ENCODE measurements at regions not wholly inside any gene's neighbourhood (a gene's known extent, or its start where the extent isn't known, plus 50 kb on each side); places are given as distances from the start of the nearest gene placed in this dataset.

- Histone ChIP-seq H3K9me3 (ENCODE audit: control insufficient read depth, insufficient read depth, low read length) (no peaks in the 10 kb centered on the region), H3K27ac (ENCODE audit: low read depth, low read length) (no peak overlapping the region), H3K27me3 (ENCODE audit: control insufficient read depth, insufficient read depth, low read length) (no peaks in the 10 kb centered on the region), H3K36me3 (ENCODE audit: control insufficient read depth, insufficient read depth, low read length) (no peaks in the 10 kb centered on the region), H3K4me3 (ENCODE audit: low read depth, low read length) (no peak overlapping the region), H3K4me1 (ENCODE audit: control insufficient read depth, insufficient read depth, low read length) (no peaks in the 10 kb centered on the region), H3K9ac (ENCODE audit: low read depth, low read length) (no peak overlapping the region)
These were observed 97.4 kb upstream of the SPTLC3 start for GRCh38 chr20:12911372-12911771.

GRCh38 chr20:12913781-12914443 lies 94.9 kb upstream of the SPTLC3 start:
- Histone ChIP-seq H3K9ac (ENCODE audit: low read depth, low read length) (no peak overlapping the region), H3K27me3 (ENCODE audit: control insufficient read depth, insufficient read depth, low read length) (no peaks in the 10 kb centered on the region), H3K4me3 (ENCODE audit: low read depth, low read length) (no peak overlapping the region), H3K9me3 (ENCODE audit: control insufficient read depth, insufficient read depth, low read length) (no peaks in the 10 kb centered on the region), H3K4me1 (ENCODE audit: control insufficient read depth, insufficient read depth, low read length) (no peaks in the 10 kb centered on the region), H3K27ac (ENCODE audit: low read depth, low read length) (no peak overlapping the region), H3K36me3 (ENCODE audit: control insufficient read depth, insufficient read depth, low read length) (no peaks in the 10 kb centered on the region)

- H3K27me3 ChIP-seq (ENCODE audit: control insufficient read depth, insufficient read depth, low read length) = no peaks in the 10 kb centered on the region
- H3K4me3 ChIP-seq (ENCODE audit: low read depth, low read length) = no peak overlapping the region
- H3K4me1 ChIP-seq (ENCODE audit: control insufficient read depth, insufficient read depth, low read length) = no peaks in the 10 kb centered on the region
- H3K36me3 ChIP-seq (ENCODE audit: control insufficient read depth, insufficient read depth, low read length) = no peaks in the 10 kb centered on the region
- H3K9me3 ChIP-seq (ENCODE audit: control insufficient read depth, insufficient read depth, low read length) = no peaks in the 10 kb centered on the region
- no peak overlapping the region for H3K27ac ChIP-seq (ENCODE audit: low read depth, low read length)
- H3K9ac ChIP-seq (ENCODE audit: low read depth, low read length) = no peak overlapping the region
These were observed 94.0 kb upstream of the SPTLC3 start for GRCh38 chr20:12914804-12915203.

GRCh38 chr20:12916699-12917098 lies 92.1 kb upstream of the SPTLC3 start:
- Histone ChIP-seq H3K4me3 (ENCODE audit: low read depth, low read length) (no peak overlapping the region), H3K27ac (ENCODE audit: low read depth, low read length) (no peak overlapping the region), H3K4me1 (ENCODE audit: control insufficient read depth, insufficient read depth, low read length) (no peaks in the 10 kb centered on the region), H3K9me3 (ENCODE audit: control insufficient read depth, insufficient read depth, low read length) (0 out of 2 replicates have a peak, but pooled peaks cover 2% of the 10 kb centered on the region), H3K9ac (ENCODE audit: low read depth, low read length) (no peak overlapping the region), H3K36me3 (ENCODE audit: control insufficient read depth, insufficient read depth, low read length) (no peaks in the 10 kb centered on the region), H3K27me3 (ENCODE audit: control insufficient read depth, insufficient read depth, low read length) (no peaks in the 10 kb centered on the region)

GRCh38 chr20:12924126-12924525 lies 84.6 kb upstream of the SPTLC3 start:
- Histone ChIP-seq H3K4me3 (ENCODE audit: low read depth, low read length) (no peak overlapping the region), H3K27me3 (ENCODE audit: control insufficient read depth, insufficient read depth, low read length) (no peaks in the 10 kb centered on the region), H3K4me1 (ENCODE audit: control insufficient read depth, insufficient read depth, low read length) (peaks cover 16% of the 10 kb centered on the region), H3K27ac (ENCODE audit: low read depth, low read length) (no peak overlapping the region), H3K9ac (ENCODE audit: low read depth, low read length) (no peak overlapping the region), H3K36me3 (ENCODE audit: control insufficient read depth, insufficient read depth, low read length) (no peaks in the 10 kb centered on the region), H3K9me3 (ENCODE audit: control insufficient read depth, insufficient read depth, low read length) (0 out of 2 replicates have a peak, but pooled peaks cover 2% of the 10 kb centered on the region)

GRCh38 chr20:12925210-12925755 lies 83.5 kb upstream of the SPTLC3 start:
- Histone ChIP-seq H3K27ac (ENCODE audit: low read depth, low read length) (no peak overlapping the region), H3K4me1 (ENCODE audit: control insufficient read depth, insufficient read depth, low read length) (peaks cover 16% of the 10 kb centered on the region), H3K4me3 (ENCODE audit: low read depth, low read length) (no peak overlapping the region), H3K36me3 (ENCODE audit: control insufficient read depth, insufficient read depth, low read length) (no peaks in the 10 kb centered on the region), H3K9ac (ENCODE audit: low read depth, low read length) (no peak overlapping the region), H3K9me3 (ENCODE audit: control insufficient read depth, insufficient read depth, low read length) (0 out of 2 replicates have a peak, but pooled peaks cover 2% of the 10 kb centered on the region), H3K27me3 (ENCODE audit: control insufficient read depth, insufficient read depth, low read length) (no peaks in the 10 kb centered on the region)

- Histone ChIP-seq H3K27me3 (ENCODE audit: control insufficient read depth, insufficient read depth, low read length) (no peaks in the 10 kb centered on the region), H3K27ac (ENCODE audit: low read depth, low read length) (no peak overlapping the region), H3K4me1 (ENCODE audit: control insufficient read depth, insufficient read depth, low read length) (peaks cover 16% of the 10 kb centered on the region), H3K9me3 (ENCODE audit: control insufficient read depth, insufficient read depth, low read length) (no peaks in the 10 kb centered on the region), H3K9ac (ENCODE audit: low read depth, low read length) (no peak overlapping the region), H3K36me3 (ENCODE audit: control insufficient read depth, insufficient read depth, low read length) (no peaks in the 10 kb centered on the region), H3K4me3 (ENCODE audit: low read depth, low read length) (no peak overlapping the region)
These were observed 82.6 kb upstream of the SPTLC3 start for GRCh38 chr20:12925863-12926793.

GRCh38 chr20:12927489-12927888 lies 81.3 kb upstream of the SPTLC3 start:
- Histone ChIP-seq H3K9me3 (ENCODE audit: control insufficient read depth, insufficient read depth, low read length) (no peaks in the 10 kb centered on the region), H3K36me3 (ENCODE audit: control insufficient read depth, insufficient read depth, low read length) (no peaks in the 10 kb centered on the region), H3K9ac (ENCODE audit: low read depth, low read length) (no peak overlapping the region), H3K4me3 (ENCODE audit: low read depth, low read length) (no peak overlapping the region), H3K4me1 (ENCODE audit: control insufficient read depth, insufficient read depth, low read length) (peaks cover 16% of the 10 kb centered on the region), H3K27ac (ENCODE audit: low read depth, low read length) (no peak overlapping the region), H3K27me3 (ENCODE audit: control insufficient read depth, insufficient read depth, low read length) (no peaks in the 10 kb centered on the region)

GRCh38 chr20:12928358-12928754 lies 80.4 kb upstream of the SPTLC3 start:
- Histone ChIP-seq H3K4me3 (ENCODE audit: low read depth, low read length) (no peak overlapping the region), H3K27me3 (ENCODE audit: control insufficient read depth, insufficient read depth, low read length) (no peaks in the 10 kb centered on the region), H3K36me3 (ENCODE audit: control insufficient read depth, insufficient read depth, low read length) (no peaks in the 10 kb centered on the region), H3K27ac (ENCODE audit: low read depth, low read length) (no peak overlapping the region), H3K4me1 (ENCODE audit: control insufficient read depth, insufficient read depth, low read length) (peaks cover 16% of the 10 kb centered on the region), H3K9ac (ENCODE audit: low read depth, low read length) (no peak overlapping the region), H3K9me3 (ENCODE audit: control insufficient read depth, insufficient read depth, low read length) (no peaks in the 10 kb centered on the region)

- Histone ChIP-seq H3K9me3 (ENCODE audit: control insufficient read depth, insufficient read depth, low read length) (no peaks in the 10 kb centered on the region), H3K27me3 (ENCODE audit: control insufficient read depth, insufficient read depth, low read length) (no peaks in the 10 kb centered on the region), H3K4me3 (ENCODE audit: low read depth, low read length) (no peak overlapping the region), H3K4me1 (ENCODE audit: control insufficient read depth, insufficient read depth, low read length) (peaks cover 16% of the 10 kb centered on the region), H3K27ac (ENCODE audit: low read depth, low read length) (no peak overlapping the region), H3K9ac (ENCODE audit: low read depth, low read length) (no peak overlapping the region), H3K36me3 (ENCODE audit: control insufficient read depth, insufficient read depth, low read length) (no peaks in the 10 kb centered on the region)
These were observed 79.9 kb upstream of the SPTLC3 start for GRCh38 chr20:12928755-12929401.
